ENCODE measurements at regions not wholly inside any gene's neighbourhood (a gene's known extent, or its start where the extent isn't known, plus 50 kb on each side); places are given as distances from the start of the nearest gene placed in this dataset.

DNA sequence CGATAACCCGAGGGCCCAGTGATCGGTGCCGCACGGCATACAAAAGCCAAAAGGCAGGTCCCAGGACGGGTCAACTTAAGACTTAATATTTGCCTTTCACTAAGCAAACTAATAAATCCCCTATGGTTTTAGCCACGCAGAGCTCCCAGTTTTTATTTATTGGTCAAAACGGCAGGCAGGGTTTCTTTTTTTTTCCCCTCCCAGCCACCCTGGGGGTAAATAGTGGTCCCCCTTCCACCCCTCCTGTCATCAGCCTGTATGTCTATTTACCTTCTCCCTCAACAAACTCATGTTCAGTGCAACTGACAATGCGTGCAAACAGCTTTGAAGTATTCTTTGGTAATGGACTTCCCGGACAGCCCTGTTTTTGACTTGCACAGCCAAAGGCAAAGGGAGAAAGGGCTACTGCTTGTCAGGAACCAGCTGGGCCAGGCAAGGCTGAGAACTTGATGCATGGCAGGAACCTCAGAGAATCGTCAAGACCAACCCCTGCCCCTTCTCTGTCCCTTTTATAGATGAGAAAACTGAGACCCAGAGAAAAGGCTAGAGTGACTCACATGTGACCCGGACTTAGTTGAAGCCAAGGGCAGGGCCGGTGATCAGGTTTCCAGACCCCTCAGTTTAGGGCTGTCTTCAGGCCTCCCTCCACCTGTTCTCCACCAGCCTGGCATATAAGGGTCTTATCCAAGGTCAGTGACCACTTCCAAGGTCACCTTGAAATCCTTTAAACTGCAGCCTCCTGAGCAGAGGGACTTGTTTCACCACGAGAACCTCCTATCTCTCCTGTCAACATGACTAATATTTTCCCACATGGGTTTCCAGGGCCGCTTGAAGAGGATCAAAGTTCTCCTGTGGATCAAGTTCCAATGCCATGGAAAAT, 279.0 kb downstream of the SOX9 start:
- TF ChIP-seq, protein P1, sequence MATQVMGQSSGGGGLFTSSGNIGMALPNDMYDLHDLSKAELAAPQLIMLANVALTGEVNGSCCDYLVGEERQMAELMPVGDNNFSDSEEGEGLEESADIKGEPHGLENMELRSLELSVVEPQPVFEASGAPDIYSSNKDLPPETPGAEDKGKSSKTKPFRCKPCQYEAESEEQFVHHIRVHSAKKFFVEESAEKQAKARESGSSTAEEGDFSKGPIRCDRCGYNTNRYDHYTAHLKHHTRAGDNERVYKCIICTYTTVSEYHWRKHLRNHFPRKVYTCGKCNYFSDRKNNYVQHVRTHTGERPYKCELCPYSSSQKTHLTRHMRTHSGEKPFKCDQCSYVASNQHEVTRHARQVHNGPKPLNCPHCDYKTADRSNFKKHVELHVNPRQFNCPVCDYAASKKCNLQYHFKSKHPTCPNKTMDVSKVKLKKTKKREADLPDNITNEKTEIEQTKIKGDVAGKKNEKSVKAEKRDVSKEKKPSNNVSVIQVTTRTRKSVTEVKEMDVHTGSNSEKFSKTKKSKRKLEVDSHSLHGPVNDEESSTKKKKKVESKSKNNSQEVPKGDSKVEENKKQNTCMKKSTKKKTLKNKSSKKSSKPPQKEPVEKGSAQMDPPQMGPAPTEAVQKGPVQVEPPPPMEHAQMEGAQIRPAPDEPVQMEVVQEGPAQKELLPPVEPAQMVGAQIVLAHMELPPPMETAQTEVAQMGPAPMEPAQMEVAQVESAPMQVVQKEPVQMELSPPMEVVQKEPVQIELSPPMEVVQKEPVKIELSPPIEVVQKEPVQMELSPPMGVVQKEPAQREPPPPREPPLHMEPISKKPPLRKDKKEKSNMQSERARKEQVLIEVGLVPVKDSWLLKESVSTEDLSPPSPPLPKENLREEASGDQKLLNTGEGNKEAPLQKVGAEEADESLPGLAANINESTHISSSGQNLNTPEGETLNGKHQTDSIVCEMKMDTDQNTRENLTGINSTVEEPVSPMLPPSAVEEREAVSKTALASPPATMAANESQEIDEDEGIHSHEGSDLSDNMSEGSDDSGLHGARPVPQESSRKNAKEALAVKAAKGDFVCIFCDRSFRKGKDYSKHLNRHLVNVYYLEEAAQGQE (IDR thresholded peaks at IDR 0.05; ENCODE audit: insufficient read depth in 1 of 2, low read depth in 2 of 2, low read length in 2 of 2): no peak
- TF ChIP-seq TAF1 (IDR thresholded peaks at IDR 0.05; ENCODE audit: borderline replicate concordance, insufficient read depth, low read length) (no peak), SIN3A (IDR thresholded peaks at IDR 0.05; ENCODE audit: borderline replicate concordance, insufficient read depth, low read length) (no peak), POLR2AphosphoS5 (IDR thresholded peaks at IDR 0.05; ENCODE audit: low read depth, low read length) (no peak), FOXP2 (optimal IDR thresholded peaks at IDR 0.05; ENCODE audit: borderline replicate concordance, extremely low read depth, extremely low read length, insufficient read depth) (no peak)

DNA sequence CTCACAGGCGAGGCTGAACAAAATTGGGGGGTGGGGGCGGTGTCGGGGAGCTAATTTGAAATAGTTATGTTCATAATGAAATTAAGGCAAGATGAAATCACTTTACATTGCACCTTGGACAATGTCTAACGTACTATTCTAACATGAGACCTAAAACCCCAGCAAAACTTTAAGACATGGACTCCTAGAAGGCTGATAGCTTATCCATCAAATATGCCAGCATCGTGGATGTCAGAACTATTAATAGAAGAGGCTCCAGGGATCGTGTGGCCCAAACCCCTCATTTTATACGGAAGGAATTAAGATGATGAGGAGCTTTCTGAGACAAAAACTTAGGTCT, 279.6 kb downstream of the SOX9 start:
- TF ChIP-seq FOXP2 (optimal IDR thresholded peaks at IDR 0.05; ENCODE audit: borderline replicate concordance, extremely low read depth, extremely low read length, insufficient read depth) (no peak), TAF1 (IDR thresholded peaks at IDR 0.05; ENCODE audit: borderline replicate concordance, insufficient read depth, low read length) (no peak), SIN3A (IDR thresholded peaks at IDR 0.05; ENCODE audit: borderline replicate concordance, insufficient read depth, low read length) (no peak), POLR2AphosphoS5 (IDR thresholded peaks at IDR 0.05; ENCODE audit: low read depth, low read length) (no peak)
- TF ChIP-seq, protein P1 (IDR thresholded peaks at IDR 0.05; ENCODE audit: insufficient read depth in 1 of 2, low read depth in 2 of 2, low read length in 2 of 2): no peak

DNA sequence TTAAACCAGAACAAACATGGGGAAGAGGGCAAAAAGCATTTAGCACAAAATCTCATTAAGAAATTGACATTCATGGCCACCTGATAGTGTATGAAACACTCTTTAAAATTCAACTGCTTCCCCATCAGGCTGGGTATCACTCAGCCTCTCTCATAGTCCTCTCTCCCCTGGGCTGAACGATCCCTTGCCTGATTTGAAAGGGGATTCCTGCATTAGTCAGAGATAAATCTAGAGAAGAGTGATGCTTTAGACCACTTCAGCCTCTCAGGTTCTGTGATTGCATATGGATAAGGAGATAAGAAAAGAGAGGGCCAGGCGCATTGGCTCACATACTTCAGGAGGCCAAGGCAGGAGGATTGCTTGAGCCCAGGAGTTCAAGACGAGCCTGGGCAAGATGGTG, 280.0 kb downstream of the SOX9 start:
- TF ChIP-seq, protein P1 (IDR thresholded peaks at IDR 0.05; ENCODE audit: insufficient read depth in 1 of 2, low read depth in 2 of 2, low read length in 2 of 2): no peak
- TF ChIP-seq TAF1 (IDR thresholded peaks at IDR 0.05; ENCODE audit: borderline replicate concordance, insufficient read depth, low read length) (no peak), POLR2AphosphoS5 (IDR thresholded peaks at IDR 0.05; ENCODE audit: low read depth, low read length) (no peak), FOXP2 (optimal IDR thresholded peaks at IDR 0.05; ENCODE audit: borderline replicate concordance, extremely low read depth, extremely low read length, insufficient read depth) (no peak), SIN3A (IDR thresholded peaks at IDR 0.05; ENCODE audit: borderline replicate concordance, insufficient read depth, low read length) (no peak)

DNA sequence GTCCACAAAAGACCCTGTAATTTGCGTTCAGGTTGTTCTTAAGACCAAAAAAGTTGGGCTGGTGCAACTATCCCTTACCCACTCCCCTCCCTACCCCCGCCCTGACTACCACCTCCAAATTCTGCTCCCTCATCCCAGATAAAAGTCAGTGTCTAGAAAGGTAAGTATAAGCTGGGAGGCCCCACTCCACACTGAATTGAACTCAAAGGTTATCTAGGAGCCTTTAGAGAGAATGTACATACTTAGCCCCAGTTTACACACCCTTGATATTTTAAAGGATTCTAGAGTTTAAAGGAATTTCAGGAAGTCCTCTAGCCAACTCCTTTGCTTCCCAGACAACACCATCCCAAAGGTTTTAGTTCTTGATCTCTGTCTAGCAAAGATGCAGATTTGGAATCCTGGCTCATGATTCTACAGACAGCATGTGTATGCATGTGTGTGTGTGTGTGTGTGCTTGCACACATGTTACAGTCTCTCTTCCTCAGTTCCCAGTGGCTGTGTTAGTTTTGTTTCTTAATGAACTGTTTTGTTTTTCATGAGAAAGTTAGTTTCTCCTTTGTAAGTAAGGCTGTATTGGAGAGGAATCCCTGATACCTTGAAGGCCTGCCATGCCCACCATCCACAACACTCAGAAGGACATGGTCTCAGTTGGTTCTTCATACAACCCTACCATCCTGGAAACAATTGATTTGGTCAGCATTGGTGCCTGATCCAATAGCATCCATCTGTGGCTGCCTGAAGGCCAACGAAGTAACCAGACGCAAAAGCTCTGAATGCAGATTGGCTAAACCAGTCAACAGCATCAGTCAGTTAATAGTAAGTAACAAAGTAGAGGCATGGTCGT, 281.3 kb downstream of the SOX9 start:
- no peak for TF ChIP-seq POLR2AphosphoS5 (IDR thresholded peaks at IDR 0.05; ENCODE audit: low read depth, low read length)
- TF ChIP-seq TAF1 (IDR thresholded peaks at IDR 0.05; ENCODE audit: borderline replicate concordance, insufficient read depth, low read length): no peak
- no peak for TF ChIP-seq SIN3A (IDR thresholded peaks at IDR 0.05; ENCODE audit: borderline replicate concordance, insufficient read depth, low read length)
- no peak for TF ChIP-seq FOXP2 (optimal IDR thresholded peaks at IDR 0.05; ENCODE audit: borderline replicate concordance, extremely low read depth, extremely low read length, insufficient read depth)
- TF ChIP-seq, protein P1 (IDR thresholded peaks at IDR 0.05; ENCODE audit: insufficient read depth in 1 of 2, low read depth in 2 of 2, low read length in 2 of 2): no peak

Measured in PFSK-1 (cell line).